ENCODE measurements at regions not wholly inside any gene's neighbourhood (a gene's known extent, or its start where the extent isn't known, plus 50 kb on each side); places are given as distances from the start of the nearest gene placed in this dataset.

- no peak for DNase-seq (ENCODE audit: low read depth)
- H3K4me3 ChIP-seq (ENCODE audit: low read length): no peak overlapping the region
- no peak for TF ChIP-seq CTCF (IDR thresholded peaks at IDR 0.05; ENCODE audit: insufficient read depth, low read depth, low read length, missing control alignments)
Observed at GRCh38 chr2:182611009-182611408, 105.0 kb upstream of the DNAJC10 start.

GRCh38 chr2:182615036-182615435 lies 101.0 kb upstream of the DNAJC10 start:
- no peak for TF ChIP-seq CTCF (IDR thresholded peaks at IDR 0.05; ENCODE audit: insufficient read depth, low read depth, low read length, missing control alignments)
- no peak overlapping the region for H3K4me3 ChIP-seq (ENCODE audit: low read length)
- DNase-seq (ENCODE audit: low read depth): peak; percentile 57

GRCh38 chr2:182616471-182617393 lies 99.3 kb upstream of the DNAJC10 start:
- no peak overlapping the region for H3K4me3 ChIP-seq (ENCODE audit: low read length)
- DNase-seq (ENCODE audit: low read depth): no peak
- no peak for TF ChIP-seq CTCF (IDR thresholded peaks at IDR 0.05; ENCODE audit: insufficient read depth, low read depth, low read length, missing control alignments)

GRCh38 chr2:182618672-182619079 lies 97.4 kb upstream of the DNAJC10 start:
- peak; percentile 37 for DNase-seq (ENCODE audit: low read depth)
- H3K4me3 ChIP-seq (ENCODE audit: low read length): no peak overlapping the region
- no peak for TF ChIP-seq CTCF (IDR thresholded peaks at IDR 0.05; ENCODE audit: insufficient read depth, low read depth, low read length, missing control alignments)

GRCh38 chr2:182619276-182619675 lies 96.8 kb upstream of the DNAJC10 start:
- no peak for DNase-seq (ENCODE audit: low read depth)
- TF ChIP-seq CTCF (IDR thresholded peaks at IDR 0.05; ENCODE audit: insufficient read depth, low read depth, low read length, missing control alignments): no peak
- no peak overlapping the region for H3K4me3 ChIP-seq (ENCODE audit: low read length)

- TF ChIP-seq CTCF (IDR thresholded peaks at IDR 0.05; ENCODE audit: insufficient read depth, low read depth, low read length, missing control alignments): no peak
Observed at GRCh38 chr2:182621191-182621590, 94.9 kb upstream of the DNAJC10 start.

GRCh38 chr2:182621810-182622209 lies 94.2 kb upstream of the DNAJC10 start:
- TF ChIP-seq CTCF (IDR thresholded peaks at IDR 0.05; ENCODE audit: insufficient read depth, low read depth, low read length, missing control alignments): no peak
- no peak for DNase-seq (ENCODE audit: low read depth)
- H3K4me3 ChIP-seq (ENCODE audit: low read length): no peak overlapping the region

More at GRCh38 chr2:182621191-182621590, 94.9 kb upstream of the DNAJC10 start:
- no peak overlapping the region for H3K4me3 ChIP-seq (ENCODE audit: low read length)
- DNase-seq (ENCODE audit: low read depth): no peak

All from epithelial cell of esophagus (primary cell).